GM23338 (cell line): ENCODE measurements at regions not wholly inside any gene's neighbourhood (a gene's known extent, or its start where the extent isn't known, plus 50 kb on each side); places are given as distances from the start of the nearest gene placed in this dataset.

ENCODE experiments used
- CREB1 ChIP-seq: fragments of 250-450 bp; sonication (Bioruptor Pico); IDR thresholded peaks from 2 replicates; pipeline ENCODE4 v1.5.0; 2020; ENCODE audit warnings: low read depth, mild to moderate bottlenecking, moderate library complexity
- CTCF ChIP-seq, 2 experiments: fragments of 200-600 bp in 1 of 2; sonication (generic) in 1 of 2; conservative IDR thresholded peaks; 2 replicates each; pipeline versions ENCODE4 v1.5.1 to v1.6.1; 2016 to 2017; ENCODE audit warnings: antibody characterized with exemption in 2 of 2, low read depth in 2 of 2, mild to moderate bottlenecking in 2 of 2, moderate library complexity in 1 of 2
- ETS1 ChIP-seq: IDR thresholded peaks from 2 replicates; pipeline ENCODE4 v1.6.1; 2016; ENCODE audit warnings: antibody characterized with exemption
- EZH2 ChIP-seq: fragments of 200-600 bp; sonication (generic); IDR thresholded peaks from one replicate; pipeline ENCODE4 v1.8.0; 2017; ENCODE audit warnings: antibody characterized with exemption, mild to moderate bottlenecking, low read depth; ENCODE audit not compliant: unreplicated experiment
- EZH2phosphoT487 ChIP-seq: fragments of 200-600 bp; sonication (generic); IDR thresholded peaks from one replicate; pipeline ENCODE4 v1.8.1; 2018; ENCODE audit warnings: antibody characterized with exemption; ENCODE audit not compliant: unreplicated experiment
- JUNB ChIP-seq: IDR thresholded peaks from one replicate; pipeline ENCODE4 v1.6.1; 2016; ENCODE audit warnings: antibody characterized with exemption; ENCODE audit not compliant: unreplicated experiment
- POLR2AphosphoS5 ChIP-seq: IDR thresholded peaks from 2 replicates; pipeline ENCODE4 v1.6.1; 2016; ENCODE audit warnings: antibody characterized with exemption, low read depth
- REST ChIP-seq: IDR thresholded peaks from one replicate; pipeline ENCODE4 v1.6.1; 2018; ENCODE audit warnings: antibody characterized with exemption; ENCODE audit not compliant: unreplicated experiment
- STAT1 ChIP-seq: IDR thresholded peaks from one replicate; pipeline ENCODE4 v1.6.1; 2016; ENCODE audit warnings: antibody characterized with exemption; ENCODE audit not compliant: unreplicated experiment
- ZNF114 ChIP-seq: fragments of 250-450 bp; sonication (Bioruptor Pico); IDR thresholded peaks from 2 replicates; pipeline ENCODE4 v1.5.0; 2020; ENCODE audit warnings: mild to moderate bottlenecking, moderate library complexity
- ZNF331 ChIP-seq: fragments of 250-450 bp; sonication (Bioruptor Pico); IDR thresholded peaks from 2 replicates; pipeline ENCODE4 v1.5.0; 2020; ENCODE audit warnings: low read depth, mild to moderate bottlenecking, moderate library complexity

GRCh38 chr7:24408798-24409430 lies 124.9 kb downstream of the NPY start:
- TF ChIP-seq CTCF (conservative IDR thresholded peaks at IDR 0.05; ENCODE audit: low read depth in 2 of 2) (no peak), REST (no peak), POLR2AphosphoS5 (peak; percentile 92), JUNB (no peak), STAT1 (no peak), ZNF114 (CRISPR knock-in tag) (no peak), EZH2 (no peak), EZH2phosphoT487 (no peak), CREB1 (CRISPR knock-in tag) (no peak), ETS1 (no peak), ZNF331 (CRISPR knock-in tag) (no peak)
